MCF 10A (cell line): ENCODE measurements at regions not wholly inside any gene's neighbourhood (a gene's known extent, or its start where the extent isn't known, plus 50 kb on each side); places are given as distances from the start of the nearest gene placed in this dataset.

Experiments
- BruUV-seq: library from RNA; stranded (reverse); fragments of 400-500 nt; replicated peaks from 2 replicates; lab custom pipeline; 2021; lab: Mats Ljungman, UMichigan
- CTCF ChIA-PET: fragments of 300-600 bp; sonication (Branson Sonifier 250); formaldehyde crosslinking; extraction: SDS; loops from one replicate; lab custom pipeline; 2021; ENCODE audit warnings: antibody characterized with exemption, inconsistent platforms; lab: Yijun Ruan, JAX
- POLR2A ChIA-PET: fragments of 300-600, 350-650 bp; sonication (Branson Sonifier 250); formaldehyde crosslinking; extraction: SDS; loops from one replicate; lab custom pipeline; 2020; ENCODE audit warnings: antibody characterized with exemption, inconsistent platforms; lab: Yijun Ruan, JAX
- DNase-seq: peaks from one replicate; pipeline ENCODE4 v3.0.0-alpha.2; 2018; ENCODE audit not compliant: unreplicated experiment
- H3K27ac Mint-ChIP-seq: one replicate; pipeline ENCODE4 v1.8.0; 2022; ENCODE audit warnings: mild to moderate bottlenecking, low read depth, mixed read lengths; ENCODE audit not compliant: unreplicated experiment
- H3K27me3 Mint-ChIP-seq: one replicate; pipeline ENCODE4 v1.8.0; 2022; ENCODE audit warnings: mixed read lengths; ENCODE audit not compliant: insufficient read depth, unreplicated experiment
- H3K36me3 Mint-ChIP-seq: one replicate; pipeline ENCODE4 v1.8.0; 2022; ENCODE audit warnings: mild to moderate bottlenecking, moderate library complexity, mixed read lengths; ENCODE audit not compliant: insufficient read depth, unreplicated experiment
- H3K4me1 Mint-ChIP-seq: one replicate; pipeline ENCODE4 v1.8.0; 2022; ENCODE audit warnings: mixed read lengths; ENCODE audit not compliant: insufficient read depth, unreplicated experiment
- H3K4me3 Mint-ChIP-seq: one replicate; pipeline ENCODE4 v1.8.0; 2022; ENCODE audit warnings: mild to moderate bottlenecking, moderate library complexity, mixed read lengths; ENCODE audit not compliant: unreplicated experiment
- H3K9me3 Mint-ChIP-seq: one replicate; pipeline ENCODE4 v1.8.0; 2022; ENCODE audit warnings: mixed read lengths; ENCODE audit not compliant: unreplicated experiment
- intact Hi-C: fragments of 100-400 bp; cut with micrococcal nuclease; formaldehyde crosslinking; loops from 2 replicates; pipeline ENCODE4 v1.14.1; 2022
- TF ChIP-seq, protein P1 (sequence below): fragments of 200-600 bp; IDR thresholded peaks from one replicate; pipeline ENCODE4 v1.8.0; 2022; ENCODE audit warnings: antibody characterized with exemption, mild to moderate bottlenecking; ENCODE audit not compliant: unreplicated experiment

GRCh38 chr6:15087186-15087589 lies 158.7 kb upstream of the JARID2 start:
- Mint-ChIP-seq H3K27me3 (no peaks in the 10 kb centered on the region), H3K36me3 (no peaks in the 10 kb centered on the region), H3K27ac (no peak overlapping the region), H3K4me1 (no peaks in the 10 kb centered on the region), H3K9me3 (no peaks in the 10 kb centered on the region), H3K4me3 (no peak overlapping the region)
- POLR2A ChIA-PET = no interaction called here
- CTCF ChIA-PET = interaction anchor here (0.7 kb wide), 1 partner anchor 778 kb away, joined by 5 read pairs; no protein-coding TSS in a partner anchor
- intact Hi-C loops = no loop called here
- TF ChIP-seq, protein P1, sequence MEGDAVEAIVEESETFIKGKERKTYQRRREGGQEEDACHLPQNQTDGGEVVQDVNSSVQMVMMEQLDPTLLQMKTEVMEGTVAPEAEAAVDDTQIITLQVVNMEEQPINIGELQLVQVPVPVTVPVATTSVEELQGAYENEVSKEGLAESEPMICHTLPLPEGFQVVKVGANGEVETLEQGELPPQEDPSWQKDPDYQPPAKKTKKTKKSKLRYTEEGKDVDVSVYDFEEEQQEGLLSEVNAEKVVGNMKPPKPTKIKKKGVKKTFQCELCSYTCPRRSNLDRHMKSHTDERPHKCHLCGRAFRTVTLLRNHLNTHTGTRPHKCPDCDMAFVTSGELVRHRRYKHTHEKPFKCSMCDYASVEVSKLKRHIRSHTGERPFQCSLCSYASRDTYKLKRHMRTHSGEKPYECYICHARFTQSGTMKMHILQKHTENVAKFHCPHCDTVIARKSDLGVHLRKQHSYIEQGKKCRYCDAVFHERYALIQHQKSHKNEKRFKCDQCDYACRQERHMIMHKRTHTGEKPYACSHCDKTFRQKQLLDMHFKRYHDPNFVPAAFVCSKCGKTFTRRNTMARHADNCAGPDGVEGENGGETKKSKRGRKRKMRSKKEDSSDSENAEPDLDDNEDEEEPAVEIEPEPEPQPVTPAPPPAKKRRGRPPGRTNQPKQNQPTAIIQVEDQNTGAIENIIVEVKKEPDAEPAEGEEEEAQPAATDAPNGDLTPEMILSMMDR = no peak
- no TSS peak for BruUV-seq
- no peak for DNase-seq

DNA sequence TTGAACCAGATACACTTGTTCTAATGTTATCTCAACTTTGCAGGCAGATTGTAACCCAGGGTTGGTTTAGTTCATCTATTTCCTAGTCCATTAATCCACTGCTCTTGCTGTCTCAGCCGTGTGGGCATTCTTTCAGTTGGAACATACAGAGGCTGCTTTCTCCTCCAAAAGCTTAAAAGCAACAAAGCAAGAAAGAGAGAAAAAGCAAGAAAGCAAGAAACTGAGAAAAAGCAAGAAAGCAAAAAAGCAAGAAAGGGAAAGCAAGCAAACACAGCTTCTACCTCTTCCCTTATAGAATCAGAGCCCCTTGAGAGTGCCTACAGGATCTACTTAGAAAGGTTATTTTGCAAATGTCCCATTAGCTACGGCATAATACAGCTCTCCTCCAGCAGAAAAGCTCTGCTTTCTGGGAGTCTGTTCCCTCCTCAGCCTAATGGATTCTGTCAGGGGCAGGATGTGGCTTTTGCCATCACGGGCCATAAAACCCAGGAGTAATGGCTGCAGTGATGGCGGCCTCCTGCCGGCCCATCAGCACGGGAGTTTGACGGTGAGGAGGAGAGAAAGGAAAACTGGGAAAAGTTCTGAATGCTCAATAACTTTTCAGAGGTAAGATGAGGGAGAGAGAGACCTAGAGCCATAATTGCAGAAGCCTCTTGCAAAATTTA lies 156.8 kb upstream of the JARID2 start:
- Mint-ChIP-seq H3K36me3 (no peaks in the 10 kb centered on the region), H3K4me3 (no peak overlapping the region), H3K27me3 (no peaks in the 10 kb centered on the region), H3K27ac (no peak overlapping the region), H3K4me1 (no peaks in the 10 kb centered on the region), H3K9me3 (no peaks in the 10 kb centered on the region)
- ChIA-PET POLR2A (no interaction called here), CTCF (interaction anchor here (0.5 to 0.7 kb wide), 2 partner anchors 750 to 1038 kb away, joined by 3 to 4 read pairs; no protein-coding TSS in a partner anchor)
- no peak for DNase-seq
- intact Hi-C loops = no loop called here
- TF ChIP-seq, protein P1 = no peak
- no TSS peak for BruUV-seq

GRCh38 chr6:15089569-15090144 lies 156.2 kb upstream of the JARID2 start:
- DNase-seq = no peak
- ChIA-PET CTCF (interaction anchor here (0.5 kb wide), 1 partner anchor 1038 kb away, joined by 3 read pairs; no protein-coding TSS in a partner anchor), POLR2A (no interaction called here)
- H3K36me3 Mint-ChIP-seq = no peaks in the 10 kb centered on the region
- no peaks in the 10 kb centered on the region for H3K9me3 Mint-ChIP-seq
- no TSS peak for BruUV-seq
- TF ChIP-seq, protein P1 = no peak
- no peaks in the 10 kb centered on the region for H3K27me3 Mint-ChIP-seq
- H3K4me3 Mint-ChIP-seq = no peak overlapping the region
- intact Hi-C loops = no loop called here
- H3K27ac Mint-ChIP-seq = no peak overlapping the region
- no peaks in the 10 kb centered on the region for H3K4me1 Mint-ChIP-seq

- Mint-ChIP-seq H3K4me1 (no peaks in the 10 kb centered on the region), H3K27ac (no peak overlapping the region), H3K27me3 (no peaks in the 10 kb centered on the region), H3K9me3 (no peaks in the 10 kb centered on the region), H3K36me3 (no peaks in the 10 kb centered on the region), H3K4me3 (no peak overlapping the region)
- DNase-seq = no peak
- TF ChIP-seq, protein P1 = no peak
- ChIA-PET POLR2A (no interaction called here), CTCF (no interaction called here)
- no TSS peak for BruUV-seq
- intact Hi-C loops = no loop called here
Observed at GRCh38 chr6:15090145-15090579, 155.7 kb upstream of the JARID2 start.
